Nephron progenitor cell (in vitro differentiated cells): ENCODE measurements at regions not wholly inside any gene's neighbourhood (a gene's known extent, or its start where the extent isn't known, plus 50 kb on each side); places are given as distances from the start of the nearest gene placed in this dataset.
A peak's percentile ranks its signal among the peaks of the same experiment; 100 is the strongest.
"Not testable (repeated sequence)": the region's sequence is repeated elsewhere in the genome, so short reads cannot be mapped to it uniquely, and the experiment has no call there.

Experiments used
- DNase-seq: peaks from one replicate; pipeline ENCODE4 v3.0.0; 2021
- H3K27ac Mint-ChIP-seq: 2 replicates; pipeline ENCODE4 v1.8.0; 2021; ENCODE audit warnings: mild to moderate bottlenecking, moderate library complexity, mixed read lengths
- H3K27me3 Mint-ChIP-seq: 2 replicates; pipeline ENCODE4 v1.8.0; 2021; ENCODE audit warnings: mild to moderate bottlenecking, low read depth, mixed read lengths; ENCODE audit not compliant: poor library complexity
- H3K36me3 Mint-ChIP-seq: 2 replicates; pipeline ENCODE4 v1.8.0; 2021; ENCODE audit warnings: low read depth, mixed read lengths
- H3K4me1 Mint-ChIP-seq: 2 replicates; pipeline ENCODE4 v1.8.0; 2021; ENCODE audit warnings: mixed read lengths
- H3K4me3 Mint-ChIP-seq: 2 replicates; pipeline ENCODE4 v1.8.0; 2021; ENCODE audit warnings: mild to moderate bottlenecking, moderate library complexity, mixed read lengths
- H3K9me3 Mint-ChIP-seq: 2 replicates; pipeline ENCODE4 v1.8.0; 2021; ENCODE audit warnings: mild to moderate bottlenecking, moderate library complexity, mixed read lengths
- TF ChIP-seq, protein P1 (sequence below): fragments of 200-600 bp; sonication (generic); IDR thresholded peaks from 2 replicates; pipeline ENCODE4 v1.5.0; 2021; ENCODE audit warnings: antibody characterized with exemption

DNA sequence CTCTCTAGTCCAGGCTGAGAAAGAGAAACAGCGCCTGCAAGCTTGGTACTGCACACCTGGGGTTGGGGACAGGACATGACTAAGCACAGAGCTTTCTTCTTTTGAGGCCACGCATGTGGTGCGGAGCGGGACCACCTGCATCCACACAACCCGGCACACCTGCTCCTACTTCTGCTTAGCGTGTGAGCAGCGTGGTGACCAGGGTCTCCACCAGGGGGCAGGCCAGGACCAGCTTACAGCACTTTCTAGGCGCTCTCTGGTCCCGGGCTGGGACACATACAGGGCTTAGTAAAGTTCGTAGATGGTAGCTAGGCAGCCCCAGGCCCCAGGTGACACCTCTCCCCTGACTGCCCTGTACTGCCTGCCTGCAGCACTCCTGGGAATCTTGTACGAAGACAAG is 89.7 kb upstream of the HMX1 start:
- H3K36me3 Mint-ChIP-seq, H3K4me3 Mint-ChIP-seq, H3K27ac Mint-ChIP-seq, H3K4me1 Mint-ChIP-seq: not testable (repeated sequence)
- TF ChIP-seq, protein P1, sequence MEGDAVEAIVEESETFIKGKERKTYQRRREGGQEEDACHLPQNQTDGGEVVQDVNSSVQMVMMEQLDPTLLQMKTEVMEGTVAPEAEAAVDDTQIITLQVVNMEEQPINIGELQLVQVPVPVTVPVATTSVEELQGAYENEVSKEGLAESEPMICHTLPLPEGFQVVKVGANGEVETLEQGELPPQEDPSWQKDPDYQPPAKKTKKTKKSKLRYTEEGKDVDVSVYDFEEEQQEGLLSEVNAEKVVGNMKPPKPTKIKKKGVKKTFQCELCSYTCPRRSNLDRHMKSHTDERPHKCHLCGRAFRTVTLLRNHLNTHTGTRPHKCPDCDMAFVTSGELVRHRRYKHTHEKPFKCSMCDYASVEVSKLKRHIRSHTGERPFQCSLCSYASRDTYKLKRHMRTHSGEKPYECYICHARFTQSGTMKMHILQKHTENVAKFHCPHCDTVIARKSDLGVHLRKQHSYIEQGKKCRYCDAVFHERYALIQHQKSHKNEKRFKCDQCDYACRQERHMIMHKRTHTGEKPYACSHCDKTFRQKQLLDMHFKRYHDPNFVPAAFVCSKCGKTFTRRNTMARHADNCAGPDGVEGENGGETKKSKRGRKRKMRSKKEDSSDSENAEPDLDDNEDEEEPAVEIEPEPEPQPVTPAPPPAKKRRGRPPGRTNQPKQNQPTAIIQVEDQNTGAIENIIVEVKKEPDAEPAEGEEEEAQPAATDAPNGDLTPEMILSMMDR = peak; percentile 40
- Mint-ChIP-seq H3K27me3 (peaks cover 58% of the 10 kb centered on the region), H3K9me3 (peaks cover 36% of the 10 kb centered on the region)
- DNase-seq = peak; percentile 78

DNA sequence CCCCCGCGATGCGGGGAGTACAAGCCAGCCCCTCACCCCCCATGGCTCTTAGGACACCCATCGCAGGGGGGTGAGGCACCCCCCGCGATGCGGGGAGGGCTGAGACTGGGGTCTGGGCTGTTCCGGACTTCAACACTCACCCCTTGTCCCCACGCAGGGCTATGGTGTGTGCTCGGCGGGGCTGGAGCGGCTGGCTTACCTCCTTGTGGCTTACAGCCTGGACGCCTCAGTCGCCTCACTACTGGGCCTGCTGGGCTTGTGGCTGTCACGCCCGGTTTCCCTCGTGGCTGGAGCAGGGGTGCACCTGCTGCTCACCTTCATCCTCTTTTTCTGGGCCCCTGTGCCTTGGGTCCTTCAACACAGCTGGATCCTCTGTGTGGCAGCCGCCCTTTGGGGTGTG is 87.8 kb upstream of the HMX1 start:
- not testable (repeated sequence) for H3K4me1 Mint-ChIP-seq, H3K36me3 Mint-ChIP-seq, H3K27ac Mint-ChIP-seq, DNase-seq, H3K4me3 Mint-ChIP-seq
- Mint-ChIP-seq H3K27me3 (peaks cover 56% of the 10 kb centered on the region), H3K9me3 (peaks cover 29% of the 10 kb centered on the region)

DNA sequence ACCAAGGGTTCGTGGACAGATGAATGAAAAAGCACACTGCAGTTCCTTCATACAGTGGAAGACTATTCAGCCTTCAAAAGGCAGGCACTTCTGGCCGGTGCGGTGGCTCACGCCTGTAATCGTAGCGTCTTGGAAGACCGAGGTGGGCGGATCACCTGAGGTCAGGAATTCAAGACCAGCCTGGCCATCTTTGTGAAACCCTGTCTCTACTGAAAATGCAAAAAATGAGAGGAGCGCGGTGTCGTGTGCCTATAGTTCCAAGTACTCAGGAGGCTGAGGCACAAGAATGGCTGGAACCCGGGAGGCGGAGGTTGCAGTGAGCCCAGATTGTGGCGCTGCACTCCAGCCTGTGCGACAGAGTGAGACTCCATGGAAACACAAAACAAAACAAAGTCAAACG is 82.4 kb upstream of the HMX1 start:
- H3K9me3 Mint-ChIP-seq = peaks cover 38% of the 10 kb centered on the region

DNA sequence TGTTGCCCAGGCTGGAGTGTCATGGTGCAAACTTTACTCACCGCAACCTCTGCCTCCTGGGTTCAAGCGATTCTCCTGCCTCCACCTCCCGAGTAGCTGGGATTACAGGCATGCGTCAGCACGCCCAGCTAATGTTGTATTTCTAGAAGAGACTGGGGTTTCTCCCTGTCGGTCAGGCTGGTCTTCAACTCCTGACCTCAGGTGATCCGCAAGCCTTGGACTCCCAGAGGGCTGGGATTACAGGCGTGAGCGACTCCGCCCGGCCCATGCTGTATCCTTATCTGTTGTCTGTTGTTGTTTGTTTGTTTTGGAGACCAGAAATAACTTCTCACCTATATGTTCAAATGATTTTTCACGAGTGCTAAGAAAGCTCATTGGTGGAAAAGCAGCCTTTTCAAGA is 81.2 kb upstream of the HMX1 start:
- Mint-ChIP-seq H3K9me3 (peaks cover 31% of the 10 kb centered on the region), H3K27me3 (peaks cover 48% of the 10 kb centered on the region)
- not testable (repeated sequence) for H3K27ac Mint-ChIP-seq, H3K4me1 Mint-ChIP-seq, DNase-seq, H3K4me3 Mint-ChIP-seq, H3K36me3 Mint-ChIP-seq

More for the DNA sequence above, 82.4 kb upstream of the HMX1 start:
- not testable (repeated sequence) for H3K27ac Mint-ChIP-seq, H3K36me3 Mint-ChIP-seq, H3K4me1 Mint-ChIP-seq, DNase-seq, H3K4me3 Mint-ChIP-seq
- H3K27me3 Mint-ChIP-seq = peaks cover 51% of the 10 kb centered on the region

DNA sequence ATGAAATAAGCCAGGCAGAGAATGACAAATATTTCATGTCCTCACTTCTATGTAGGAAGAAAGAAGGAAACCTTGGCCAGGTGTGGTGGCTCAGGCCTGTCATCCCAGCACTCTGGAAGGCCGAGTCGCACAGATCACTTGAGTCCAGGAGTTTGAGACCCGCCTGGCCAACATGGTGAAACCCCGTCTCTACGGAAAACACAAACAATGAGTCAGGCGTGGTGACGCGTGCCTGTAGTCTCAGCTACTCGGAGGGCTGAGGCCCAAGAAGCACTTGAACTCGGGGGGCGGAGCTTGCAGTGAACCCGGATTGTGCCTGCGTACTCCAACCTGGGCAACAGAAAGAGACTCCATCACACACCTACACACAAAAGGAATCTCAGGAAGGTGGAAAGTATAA is 80.5 kb upstream of the HMX1 start:
- not testable (repeated sequence) for DNase-seq, H3K27ac Mint-ChIP-seq, H3K36me3 Mint-ChIP-seq, H3K4me3 Mint-ChIP-seq, H3K4me1 Mint-ChIP-seq
- H3K9me3 Mint-ChIP-seq = peaks cover 31% of the 10 kb centered on the region
- H3K27me3 Mint-ChIP-seq = peaks cover 53% of the 10 kb centered on the region

DNA sequence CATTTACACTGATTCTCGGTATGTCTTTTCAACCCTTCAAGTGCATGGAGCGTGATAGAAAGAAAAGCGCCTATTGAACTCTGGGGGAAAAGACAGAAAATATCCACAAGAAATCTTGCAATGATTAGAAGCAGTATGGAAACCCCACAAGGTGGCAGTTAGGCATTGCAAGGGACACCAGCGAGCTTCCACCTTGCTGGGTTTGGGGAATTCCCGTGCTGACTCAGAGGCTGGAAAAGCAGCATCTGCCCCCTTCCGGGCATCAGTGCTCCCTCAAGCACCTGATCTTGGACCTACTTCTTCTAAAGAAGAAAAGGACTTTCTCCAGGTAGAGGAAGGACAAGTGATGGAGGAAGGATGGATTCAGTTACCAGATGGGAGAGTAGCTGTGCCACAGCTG is 73.9 kb upstream of the HMX1 start:
- H3K27ac Mint-ChIP-seq, DNase-seq, H3K4me1 Mint-ChIP-seq, H3K4me3 Mint-ChIP-seq, H3K36me3 Mint-ChIP-seq: not testable (repeated sequence)
- peaks cover 27% of the 10 kb centered on the region for H3K9me3 Mint-ChIP-seq
- H3K27me3 Mint-ChIP-seq = peaks cover 28% of the 10 kb centered on the region

DNA sequence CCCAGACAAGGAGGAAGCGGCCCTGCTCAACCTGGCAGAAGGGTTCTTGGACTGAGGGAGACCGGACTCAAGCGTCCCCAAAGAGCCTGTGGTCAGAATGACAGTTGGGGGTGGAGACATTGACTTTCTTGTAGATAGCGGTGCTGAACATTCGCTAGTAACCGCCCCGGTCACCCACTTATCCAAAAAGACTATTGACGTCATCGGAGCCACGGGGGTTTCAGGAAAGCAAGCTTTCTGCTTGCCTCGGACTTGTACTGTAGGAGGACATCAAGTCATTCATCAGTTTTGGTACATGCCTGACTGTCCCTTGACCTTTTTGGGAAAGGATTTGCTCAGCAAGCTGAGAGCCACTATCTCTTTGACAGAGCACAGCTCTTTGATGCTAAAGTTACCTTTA is 71.7 kb upstream of the HMX1 start:
- not testable (repeated sequence) for H3K4me1 Mint-ChIP-seq, H3K36me3 Mint-ChIP-seq, DNase-seq, H3K27ac Mint-ChIP-seq, H3K4me3 Mint-ChIP-seq
- Mint-ChIP-seq H3K27me3 (peaks cover 27% of the 10 kb centered on the region), H3K9me3 (peaks cover 22% of the 10 kb centered on the region)

DNA sequence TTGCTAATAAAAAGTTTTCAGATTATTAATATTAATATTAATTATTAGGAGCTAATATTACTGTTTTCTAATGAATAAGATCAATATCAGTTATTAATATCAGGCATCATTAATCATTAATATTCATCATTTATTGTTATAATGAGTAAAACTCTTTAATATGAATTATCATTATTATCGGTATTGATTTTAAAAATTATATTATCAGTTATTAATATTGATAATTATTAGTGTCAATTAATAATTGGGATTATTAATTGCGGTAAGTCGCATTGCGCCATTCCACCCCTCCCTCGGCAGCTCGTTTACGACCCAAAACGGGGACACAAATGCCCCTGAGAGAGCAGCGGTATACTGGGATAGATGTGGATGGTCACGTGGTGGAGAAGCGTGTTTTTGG is 70.4 kb upstream of the HMX1 start:
- DNase-seq, H3K4me1 Mint-ChIP-seq, H3K4me3 Mint-ChIP-seq, H3K36me3 Mint-ChIP-seq, H3K27ac Mint-ChIP-seq: not testable (repeated sequence)
- H3K27me3 Mint-ChIP-seq = peaks cover 24% of the 10 kb centered on the region
- H3K9me3 Mint-ChIP-seq = peaks cover 31% of the 10 kb centered on the region

DNA sequence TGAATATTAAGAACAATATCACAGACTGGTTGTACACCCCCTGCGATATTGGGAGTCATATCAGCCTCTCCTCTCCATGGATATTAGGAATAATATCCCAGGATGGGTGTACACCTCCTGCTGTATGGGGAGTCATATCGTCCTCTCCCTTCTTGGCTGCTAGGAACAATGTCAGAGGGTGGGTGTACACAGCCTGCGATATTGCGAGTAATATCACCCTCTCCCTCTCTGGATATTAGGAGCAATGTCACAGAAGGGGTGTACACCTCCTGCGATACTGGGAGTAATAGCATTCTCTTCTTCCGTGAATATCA is 69.8 kb upstream of the HMX1 start:
- DNase-seq, H3K4me1 Mint-ChIP-seq, H3K27ac Mint-ChIP-seq, H3K36me3 Mint-ChIP-seq, H3K4me3 Mint-ChIP-seq: not testable (repeated sequence)
- Mint-ChIP-seq H3K27me3 (peaks cover 26% of the 10 kb centered on the region), H3K9me3 (peaks cover 38% of the 10 kb centered on the region)

DNA sequence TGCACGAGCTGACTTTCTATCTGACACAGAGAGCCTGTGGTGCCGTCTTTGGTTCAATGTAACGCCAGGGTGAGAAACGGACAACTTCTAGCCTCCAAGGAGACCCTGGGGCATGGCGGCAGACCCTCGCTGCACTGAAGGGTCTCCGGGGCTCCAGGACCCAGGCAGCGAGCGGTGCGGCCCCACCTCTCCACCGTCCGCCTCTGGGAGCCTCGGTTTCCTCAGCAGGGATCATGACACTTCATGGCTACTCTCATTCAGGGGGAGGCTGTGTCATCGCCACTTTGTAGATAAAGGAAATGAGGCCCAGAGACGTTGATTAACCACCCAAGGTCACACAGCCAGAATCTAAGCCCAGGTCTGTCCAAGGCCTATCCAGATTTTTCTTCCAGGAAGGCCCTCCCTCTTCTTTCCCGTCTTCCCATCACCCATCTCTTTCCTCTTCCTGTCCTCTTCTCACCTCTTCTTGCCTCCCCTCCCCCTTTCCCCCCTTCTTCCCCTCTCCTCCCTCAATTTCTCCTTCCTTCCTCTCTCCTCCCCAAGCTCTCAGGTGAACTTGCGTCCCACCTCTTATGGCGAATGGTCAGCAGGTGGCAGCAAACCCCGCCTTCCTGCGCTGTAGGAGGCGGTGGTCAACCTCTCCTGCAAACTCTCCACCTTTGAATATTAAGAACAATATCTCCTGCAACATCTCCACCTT is 69.3 kb upstream of the HMX1 start:
- H3K9me3 Mint-ChIP-seq = peaks cover 43% of the 10 kb centered on the region
- H3K27ac Mint-ChIP-seq = no peak overlapping the region
- H3K27me3 Mint-ChIP-seq = peaks cover 28% of the 10 kb centered on the region
- DNase-seq = peak; percentile 49
- H3K36me3 Mint-ChIP-seq = no peaks in the 10 kb centered on the region
- H3K4me3 Mint-ChIP-seq = no peak overlapping the region
- peaks cover 9% of the 10 kb centered on the region for H3K4me1 Mint-ChIP-seq
- TF ChIP-seq, protein P1 = peak; percentile 25
